ENCODE measurements at regions not wholly inside any gene's neighbourhood (a gene's known extent, or its start where the extent isn't known, plus 50 kb on each side); places are given as distances from the start of the nearest gene placed in this dataset.

DNA sequence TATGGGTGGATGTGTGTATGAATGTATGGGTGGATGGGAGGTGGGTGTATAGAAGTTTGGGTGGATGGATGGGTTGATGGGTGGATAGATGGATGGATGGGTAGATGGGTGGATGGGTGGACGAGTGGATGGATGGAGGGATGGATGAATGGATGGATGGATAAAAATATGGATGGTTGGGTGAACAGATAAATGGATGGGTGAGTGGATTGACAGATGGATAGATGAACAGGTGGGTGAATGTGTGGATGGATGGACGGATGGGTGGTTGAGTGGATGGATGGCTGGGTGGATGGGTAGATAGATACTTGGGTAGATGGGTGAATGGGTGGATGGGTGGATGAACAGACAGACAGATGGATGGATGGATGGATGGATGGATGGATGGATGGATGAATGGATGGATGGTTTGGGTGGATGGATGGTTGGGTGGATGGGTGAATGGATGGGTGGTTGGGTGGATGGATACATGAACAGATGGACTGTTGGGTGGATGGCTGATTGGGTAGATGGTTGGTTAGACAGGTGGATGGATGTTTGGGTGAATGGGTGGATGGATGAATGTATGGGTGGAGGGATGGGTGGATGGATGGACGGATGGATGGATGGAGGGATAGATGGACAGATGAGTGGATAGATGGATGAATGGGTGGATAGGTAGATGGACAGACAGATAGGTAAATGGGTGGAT, 166.8 kb downstream of the IRX2 start:
- H3F3A ChIP-seq (ENCODE audit: insufficient read depth, low read length, poor library complexity, severe bottlenecking): no peaks in the 10 kb centered on the region
- TF ChIP-seq, protein P1, sequence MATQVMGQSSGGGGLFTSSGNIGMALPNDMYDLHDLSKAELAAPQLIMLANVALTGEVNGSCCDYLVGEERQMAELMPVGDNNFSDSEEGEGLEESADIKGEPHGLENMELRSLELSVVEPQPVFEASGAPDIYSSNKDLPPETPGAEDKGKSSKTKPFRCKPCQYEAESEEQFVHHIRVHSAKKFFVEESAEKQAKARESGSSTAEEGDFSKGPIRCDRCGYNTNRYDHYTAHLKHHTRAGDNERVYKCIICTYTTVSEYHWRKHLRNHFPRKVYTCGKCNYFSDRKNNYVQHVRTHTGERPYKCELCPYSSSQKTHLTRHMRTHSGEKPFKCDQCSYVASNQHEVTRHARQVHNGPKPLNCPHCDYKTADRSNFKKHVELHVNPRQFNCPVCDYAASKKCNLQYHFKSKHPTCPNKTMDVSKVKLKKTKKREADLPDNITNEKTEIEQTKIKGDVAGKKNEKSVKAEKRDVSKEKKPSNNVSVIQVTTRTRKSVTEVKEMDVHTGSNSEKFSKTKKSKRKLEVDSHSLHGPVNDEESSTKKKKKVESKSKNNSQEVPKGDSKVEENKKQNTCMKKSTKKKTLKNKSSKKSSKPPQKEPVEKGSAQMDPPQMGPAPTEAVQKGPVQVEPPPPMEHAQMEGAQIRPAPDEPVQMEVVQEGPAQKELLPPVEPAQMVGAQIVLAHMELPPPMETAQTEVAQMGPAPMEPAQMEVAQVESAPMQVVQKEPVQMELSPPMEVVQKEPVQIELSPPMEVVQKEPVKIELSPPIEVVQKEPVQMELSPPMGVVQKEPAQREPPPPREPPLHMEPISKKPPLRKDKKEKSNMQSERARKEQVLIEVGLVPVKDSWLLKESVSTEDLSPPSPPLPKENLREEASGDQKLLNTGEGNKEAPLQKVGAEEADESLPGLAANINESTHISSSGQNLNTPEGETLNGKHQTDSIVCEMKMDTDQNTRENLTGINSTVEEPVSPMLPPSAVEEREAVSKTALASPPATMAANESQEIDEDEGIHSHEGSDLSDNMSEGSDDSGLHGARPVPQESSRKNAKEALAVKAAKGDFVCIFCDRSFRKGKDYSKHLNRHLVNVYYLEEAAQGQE (IDR thresholded peaks at IDR 0.05; ENCODE audit: borderline replicate concordance): no peak
- no peak for TF ChIP-seq EP300 (conservative IDR thresholded peaks at IDR 0.05; ENCODE audit: poor library complexity, severe bottlenecking)
- TF ChIP-seq, protein P2, sequence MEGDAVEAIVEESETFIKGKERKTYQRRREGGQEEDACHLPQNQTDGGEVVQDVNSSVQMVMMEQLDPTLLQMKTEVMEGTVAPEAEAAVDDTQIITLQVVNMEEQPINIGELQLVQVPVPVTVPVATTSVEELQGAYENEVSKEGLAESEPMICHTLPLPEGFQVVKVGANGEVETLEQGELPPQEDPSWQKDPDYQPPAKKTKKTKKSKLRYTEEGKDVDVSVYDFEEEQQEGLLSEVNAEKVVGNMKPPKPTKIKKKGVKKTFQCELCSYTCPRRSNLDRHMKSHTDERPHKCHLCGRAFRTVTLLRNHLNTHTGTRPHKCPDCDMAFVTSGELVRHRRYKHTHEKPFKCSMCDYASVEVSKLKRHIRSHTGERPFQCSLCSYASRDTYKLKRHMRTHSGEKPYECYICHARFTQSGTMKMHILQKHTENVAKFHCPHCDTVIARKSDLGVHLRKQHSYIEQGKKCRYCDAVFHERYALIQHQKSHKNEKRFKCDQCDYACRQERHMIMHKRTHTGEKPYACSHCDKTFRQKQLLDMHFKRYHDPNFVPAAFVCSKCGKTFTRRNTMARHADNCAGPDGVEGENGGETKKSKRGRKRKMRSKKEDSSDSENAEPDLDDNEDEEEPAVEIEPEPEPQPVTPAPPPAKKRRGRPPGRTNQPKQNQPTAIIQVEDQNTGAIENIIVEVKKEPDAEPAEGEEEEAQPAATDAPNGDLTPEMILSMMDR (IDR thresholded peaks at IDR 0.05; ENCODE audit: poor library complexity, severe bottlenecking): no peak
- TF ChIP-seq MXI1 (conservative IDR thresholded peaks at IDR 0.05; ENCODE audit: poor library complexity, severe bottlenecking): no peak
- TF ChIP-seq TAF1 (IDR thresholded peaks at IDR 0.05; ENCODE audit: low read depth): no peak
- TF ChIP-seq RAD21 (conservative IDR thresholded peaks at IDR 0.05): no peak
- no peak for TF ChIP-seq POLR2AphosphoS5 (IDR thresholded peaks at IDR 0.05)
- no peak for TF ChIP-seq EZH2 (IDR thresholded peaks at IDR 0.05; ENCODE audit: borderline replicate concordance, insufficient read depth, low read length, poor library complexity, severe bottlenecking)
- TF ChIP-seq SMC3 (conservative IDR thresholded peaks at IDR 0.05; ENCODE audit: poor library complexity): no peak
- H3K4me3 ChIP-seq (ENCODE audit: low read length): no peak overlapping the region
- no peak overlapping the region for H3K27ac ChIP-seq (ENCODE audit: low read length)
- H3K9me3 ChIP-seq (ENCODE audit: low read length): no peaks in the 10 kb centered on the region
- no peaks in the 10 kb centered on the region for H3K27me3 ChIP-seq (ENCODE audit: insufficient read depth, low read depth, low read length)
- no peaks in the 10 kb centered on the region for H3K9me2 ChIP-seq (ENCODE audit: insufficient read depth, low read length)
- H2AFZ ChIP-seq (ENCODE audit: low read depth, low read length): no peak overlapping the region
- no peak overlapping the region for H3K4me2 ChIP-seq (ENCODE audit: low read length)
- no peaks in the 10 kb centered on the region for H3K79me2 ChIP-seq (replicated peaks; ENCODE audit: insufficient read depth, low read length)
- no peaks in the 10 kb centered on the region for H4K20me1 ChIP-seq (ENCODE audit: insufficient read depth)
- no peaks in the 10 kb centered on the region for H3K36me3 ChIP-seq (ENCODE audit: insufficient read depth, low read length)
- H3K9ac ChIP-seq (ENCODE audit: low read length): no peak overlapping the region

DNA sequence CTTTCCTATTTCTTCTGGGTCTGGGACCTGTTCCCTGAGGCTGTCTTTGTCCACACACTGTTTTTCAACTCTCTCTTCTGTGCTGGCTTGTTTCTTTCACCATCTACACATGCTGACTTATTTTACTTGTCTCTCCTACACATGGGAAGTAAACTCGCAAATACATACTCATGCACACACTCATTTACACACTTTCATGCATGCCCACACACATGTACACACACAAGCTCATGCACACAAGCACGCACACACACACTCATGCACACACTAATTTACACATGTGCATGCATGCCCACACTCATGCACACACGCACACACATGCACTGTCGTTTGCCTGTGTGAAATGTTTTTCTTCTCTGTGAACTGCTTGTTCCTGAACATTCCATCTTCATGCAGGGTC, 169.0 kb downstream of the IRX2 start:
- Histone ChIP-seq H2AFZ (ENCODE audit: low read depth, low read length) (no peak overlapping the region), H3K4me2 (ENCODE audit: low read length) (no peak overlapping the region), H3K9me3 (ENCODE audit: low read length) (no peaks in the 10 kb centered on the region), H3K27me3 (ENCODE audit: insufficient read depth, low read depth, low read length) (no peaks in the 10 kb centered on the region), H3K9me2 (ENCODE audit: insufficient read depth, low read length) (no peaks in the 10 kb centered on the region), H3K4me3 (ENCODE audit: low read length) (no peak overlapping the region), H3K9ac (ENCODE audit: low read length) (no peak overlapping the region), H3K27ac (ENCODE audit: low read length) (no peak overlapping the region), H4K20me1 (ENCODE audit: insufficient read depth) (no peaks in the 10 kb centered on the region), H3K36me3 (ENCODE audit: insufficient read depth, low read length) (no peaks in the 10 kb centered on the region), H3F3A (ENCODE audit: insufficient read depth, low read length, poor library complexity, severe bottlenecking) (no peaks in the 10 kb centered on the region), H3K79me2 (replicated peaks; ENCODE audit: insufficient read depth, low read length) (no peaks in the 10 kb centered on the region)
- TF ChIP-seq POLR2AphosphoS5 (IDR thresholded peaks at IDR 0.05) (no peak), MXI1 (conservative IDR thresholded peaks at IDR 0.05; ENCODE audit: poor library complexity, severe bottlenecking) (no peak), TAF1 (IDR thresholded peaks at IDR 0.05; ENCODE audit: low read depth) (no peak), EP300 (conservative IDR thresholded peaks at IDR 0.05; ENCODE audit: poor library complexity, severe bottlenecking) (no peak), SMC3 (conservative IDR thresholded peaks at IDR 0.05; ENCODE audit: poor library complexity) (no peak), EZH2 (IDR thresholded peaks at IDR 0.05; ENCODE audit: borderline replicate concordance, insufficient read depth, low read length, poor library complexity, severe bottlenecking) (no peak), RAD21 (conservative IDR thresholded peaks at IDR 0.05) (no peak)
- TF ChIP-seq, protein P1 (IDR thresholded peaks at IDR 0.05; ENCODE audit: borderline replicate concordance): no peak
- TF ChIP-seq, protein P2 (IDR thresholded peaks at IDR 0.05; ENCODE audit: poor library complexity, severe bottlenecking): no peak

Measured in neural cell (in vitro differentiated cells).